Cardiac septum (tissue), 1 donor: ENCODE measurements at regions not wholly inside any gene's neighbourhood (a gene's known extent, or its start where the extent isn't known, plus 50 kb on each side); places are given as distances from the start of the nearest gene placed in this dataset.

ENCODE experiments used
- DNase-seq: peaks from one replicate; pipeline ENCODE4 v3.0.0-alpha.2; 2020; ENCODE audit warnings: low spot score
- intact Hi-C: fragments of 100-400 bp; cut with DNase I; formaldehyde crosslinking; loops from one replicate; pipeline ENCODE4 v1.14.0; 2022
- donor health status: DM: no; HTN: no; CAD: no.

- DNase-seq = no peak
- intact Hi-C loops = no loop called here
Observed at GRCh38 chr11:87974797-87975196, 200.4 kb downstream of the RAB38 start.

GRCh38 chr11:87972133-87972532, 203.1 kb downstream of the RAB38 start:
- intact Hi-C loops = no loop called here
- no peak for DNase-seq

GRCh38 chr11:87971354-87971753, 203.9 kb downstream of the RAB38 start:
- intact Hi-C loops = no loop called here
- DNase-seq = no peak

GRCh38 chr11:87970762-87971161, 204.5 kb downstream of the RAB38 start:
- no peak for DNase-seq
- intact Hi-C loops = no loop called here

- intact Hi-C loops = no loop called here
- DNase-seq = no peak
Observed at GRCh38 chr11:87967459-87967858, 207.8 kb downstream of the RAB38 start.

- intact Hi-C loops = no loop called here
Observed at GRCh38 chr11:87966694-87967093, 208.5 kb downstream of the RAB38 start.

GRCh38 chr11:87966216-87966615, 209.0 kb downstream of the RAB38 start:
- intact Hi-C loops = no loop called here

More at GRCh38 chr11:87966694-87967093, 208.5 kb downstream of the RAB38 start:
- DNase-seq = no peak

GRCh38 chr11:87961606-87962005, 213.6 kb downstream of the RAB38 start:
- intact Hi-C loops = no loop called here
- DNase-seq = no peak

More at GRCh38 chr11:87966216-87966615, 209.0 kb downstream of the RAB38 start:
- no peak for DNase-seq

GRCh38 chr11:87957961-87958360, 217.3 kb downstream of the RAB38 start:
- intact Hi-C loops = no loop called here
- no peak for DNase-seq

- intact Hi-C loops = no loop called here
Observed at GRCh38 chr11:87954476-87954875, 220.8 kb downstream of the RAB38 start.

GRCh38 chr11:87942786-87943185, 232.5 kb downstream of the RAB38 start:
- intact Hi-C loops = no loop called here
- DNase-seq = no peak

More at GRCh38 chr11:87954476-87954875, 220.8 kb downstream of the RAB38 start:
- DNase-seq = no peak

- no peak for DNase-seq
- intact Hi-C loops = no loop called here
Observed at GRCh38 chr11:87934182-87934581, 241.1 kb downstream of the RAB38 start.

- DNase-seq = no peak
- intact Hi-C loops = no loop called here
Observed at GRCh38 chr11:87926250-87926970, 248.8 kb downstream of the RAB38 start.

- intact Hi-C loops = no loop called here
- DNase-seq = no peak
Observed at GRCh38 chr11:87924125-87924524, 251.1 kb downstream of the RAB38 start.

- DNase-seq = no peak
- intact Hi-C loops = no loop called here
Observed at GRCh38 chr11:87917111-87917510, 258.1 kb downstream of the RAB38 start.

GRCh38 chr11:87909178-87909577, 266.1 kb downstream of the RAB38 start:
- DNase-seq = no peak
- intact Hi-C loops = no loop called here

GRCh38 chr11:87908086-87908485, 267.2 kb downstream of the RAB38 start:
- no peak for DNase-seq
- intact Hi-C loops = no loop called here

GRCh38 chr11:87903345-87903744, 271.9 kb downstream of the RAB38 start:
- intact Hi-C loops = no loop called here
- DNase-seq = no peak

GRCh38 chr11:87901341-87901740, 273.9 kb downstream of the RAB38 start:
- intact Hi-C loops = no loop called here
- no peak for DNase-seq

- no peak for DNase-seq
- intact Hi-C loops = no loop called here
Observed at GRCh38 chr11:87897921-87898320, 277.3 kb downstream of the RAB38 start.

GRCh38 chr11:87897071-87897470, 278.2 kb downstream of the RAB38 start:
- intact Hi-C loops = no loop called here
- DNase-seq = no peak

- DNase-seq = no peak
- intact Hi-C loops = no loop called here
Observed at GRCh38 chr11:87894961-87895360, 280.3 kb downstream of the RAB38 start.
